GM21576 (cell line): ENCODE measurements at regions not wholly inside any gene's neighbourhood (a gene's known extent, or its start where the extent isn't known, plus 50 kb on each side); places are given as distances from the start of the nearest gene placed in this dataset.
A peak's percentile ranks its signal among the peaks of the same experiment; 100 is the strongest.

ENCODE experiments used
- ATAC-seq: cut with Tn5 transposase; IDR thresholded peaks from one replicate; pipeline ENCODE4 v1.9.1; 2021; ENCODE audit warnings: mild to moderate bottlenecking, moderate library complexity; ENCODE audit not compliant: unreplicated experiment

DNA sequence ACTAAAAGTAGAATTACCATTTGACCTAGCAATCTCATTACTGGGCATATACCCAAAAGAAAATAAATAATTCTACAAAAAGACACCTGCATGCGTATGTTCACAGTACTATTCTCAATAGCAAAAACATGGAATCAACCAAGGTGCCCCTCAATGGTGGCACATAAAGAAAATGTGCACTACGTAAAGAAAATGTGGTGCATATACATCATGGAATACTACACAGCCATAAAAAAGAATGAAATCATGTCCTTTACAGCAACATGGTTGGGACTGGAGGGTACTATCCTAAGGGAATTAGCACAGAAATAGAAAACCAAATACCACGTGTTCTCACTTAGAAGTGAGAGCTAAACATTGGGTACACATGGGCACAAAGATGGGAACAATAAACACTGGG lies 250.7 kb upstream of the TNP1 start:
- ATAC-seq: no peak

DNA sequence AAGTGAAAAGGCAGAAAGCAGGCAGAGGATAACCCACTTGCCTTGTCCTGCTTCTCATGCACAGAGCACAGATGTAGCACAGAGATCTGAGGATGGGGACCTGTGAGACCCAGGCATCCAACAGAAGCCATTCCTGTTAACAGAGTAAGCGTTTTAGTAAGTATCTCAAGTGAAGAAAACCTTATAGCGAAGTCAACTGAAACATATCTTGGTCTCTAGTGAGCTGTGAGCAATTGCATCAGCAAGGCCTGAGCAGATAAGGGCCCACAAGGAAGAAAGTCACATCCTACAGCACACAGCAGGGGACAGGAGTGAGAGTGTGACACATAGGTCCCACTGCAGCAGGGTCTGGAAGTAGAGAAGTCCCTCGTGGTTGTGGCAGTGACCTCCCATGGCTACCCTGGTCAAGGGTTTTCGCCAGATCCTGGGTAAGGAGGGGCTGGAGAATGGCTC lies 248.7 kb upstream of the TNP1 start:
- no peak for ATAC-seq

DNA sequence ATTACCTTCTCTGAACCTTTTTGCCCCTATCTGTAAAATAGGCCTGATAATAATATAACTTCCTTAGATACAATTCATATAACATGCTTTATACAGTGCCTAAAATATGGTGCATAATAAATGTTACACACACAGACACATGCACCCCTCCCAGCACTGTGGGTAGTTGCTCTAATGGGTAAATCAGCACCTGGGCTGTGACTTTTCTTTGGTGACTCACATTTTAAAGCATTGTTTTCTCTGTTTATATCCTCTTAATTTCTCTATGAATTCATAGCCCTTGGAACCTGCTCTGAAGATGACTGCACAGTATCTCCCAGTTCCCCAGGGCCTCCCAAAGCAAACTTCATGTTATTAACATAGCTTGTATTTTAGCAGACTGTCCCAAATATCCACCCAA lies 248.2 kb upstream of the TNP1 start:
- ATAC-seq: no peak

DNA sequence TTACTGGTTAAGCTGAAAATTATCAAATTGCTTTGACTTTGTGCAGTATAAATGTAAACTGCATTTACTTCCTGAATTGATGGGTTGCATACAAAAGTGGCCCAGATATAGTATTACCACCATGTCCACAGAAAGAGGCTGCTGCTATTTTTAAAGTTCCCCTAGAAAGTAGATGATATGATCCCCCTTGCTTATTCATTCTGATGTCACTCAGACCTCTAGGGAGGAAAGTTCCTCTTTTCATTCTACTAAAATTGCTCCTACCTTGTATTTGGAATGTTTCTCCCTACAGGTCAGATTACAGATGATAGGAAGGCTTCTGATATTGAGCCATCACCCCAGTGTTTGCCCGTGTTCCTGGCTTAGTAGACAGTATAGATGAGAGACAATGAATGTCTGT lies 247.6 kb upstream of the TNP1 start:
- no peak for ATAC-seq

DNA sequence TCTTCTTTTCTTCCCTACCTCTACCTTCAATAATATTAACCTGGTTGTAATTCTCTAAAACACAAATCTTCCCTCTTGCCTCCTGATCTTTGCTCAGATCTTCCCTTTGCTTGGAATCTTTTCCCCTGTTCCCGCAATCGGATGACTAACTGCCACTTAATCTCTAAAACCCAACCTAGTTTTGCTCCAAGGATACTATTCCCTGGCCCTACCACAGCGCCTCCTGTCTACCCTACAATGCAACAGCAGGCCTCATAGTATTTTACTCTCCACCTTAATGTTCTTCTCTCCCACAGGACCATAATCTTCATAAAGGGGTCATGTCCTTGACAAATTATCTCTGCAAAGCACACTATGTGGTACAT lies 246.8 kb upstream of the TNP1 start:
- ATAC-seq: no peak

DNA sequence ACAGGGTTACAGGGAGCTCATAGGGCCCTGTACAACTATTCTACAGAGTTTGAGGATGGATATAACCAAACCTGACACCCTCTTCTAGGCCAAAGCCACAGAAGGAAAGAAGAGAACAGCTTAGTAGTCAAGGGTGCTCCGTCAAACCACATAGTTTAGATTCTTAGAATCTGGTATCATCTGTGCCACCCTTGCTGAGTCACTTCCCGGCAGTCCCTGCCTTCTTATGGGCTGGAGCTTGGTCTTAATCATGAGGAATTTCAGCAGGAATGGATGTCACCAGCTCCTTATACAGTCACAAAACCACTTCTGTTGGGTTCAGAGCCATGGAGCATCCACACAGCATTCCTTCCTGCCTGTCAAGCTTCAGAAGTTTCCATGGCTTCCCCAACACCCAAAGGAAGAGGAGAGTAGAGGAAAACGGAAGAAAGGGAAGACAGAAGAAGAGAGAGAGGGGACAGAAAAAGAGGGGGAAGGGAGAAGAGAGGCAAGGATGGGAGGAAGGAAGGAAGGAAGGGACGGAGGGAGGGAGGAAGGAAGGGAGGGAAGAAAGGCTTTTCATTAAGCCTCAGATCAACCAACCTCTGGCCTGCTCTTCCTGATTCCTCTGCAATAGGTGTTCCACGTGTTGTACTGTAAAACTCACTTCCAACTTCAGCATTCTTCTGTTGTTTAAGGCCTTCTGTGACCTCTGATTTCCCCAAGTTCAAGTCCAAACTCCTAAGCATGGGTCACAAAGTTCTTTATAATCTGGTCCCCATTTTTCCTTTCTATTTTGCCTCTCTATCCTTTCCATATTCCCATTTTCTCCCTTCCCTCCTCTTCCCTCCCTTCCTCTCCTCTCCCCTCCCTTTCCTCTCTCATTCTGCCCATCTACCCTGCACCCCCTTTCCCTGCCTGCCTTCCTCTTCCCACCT lies 246.1 kb upstream of the TNP1 start:
- ATAC-seq: no peak

DNA sequence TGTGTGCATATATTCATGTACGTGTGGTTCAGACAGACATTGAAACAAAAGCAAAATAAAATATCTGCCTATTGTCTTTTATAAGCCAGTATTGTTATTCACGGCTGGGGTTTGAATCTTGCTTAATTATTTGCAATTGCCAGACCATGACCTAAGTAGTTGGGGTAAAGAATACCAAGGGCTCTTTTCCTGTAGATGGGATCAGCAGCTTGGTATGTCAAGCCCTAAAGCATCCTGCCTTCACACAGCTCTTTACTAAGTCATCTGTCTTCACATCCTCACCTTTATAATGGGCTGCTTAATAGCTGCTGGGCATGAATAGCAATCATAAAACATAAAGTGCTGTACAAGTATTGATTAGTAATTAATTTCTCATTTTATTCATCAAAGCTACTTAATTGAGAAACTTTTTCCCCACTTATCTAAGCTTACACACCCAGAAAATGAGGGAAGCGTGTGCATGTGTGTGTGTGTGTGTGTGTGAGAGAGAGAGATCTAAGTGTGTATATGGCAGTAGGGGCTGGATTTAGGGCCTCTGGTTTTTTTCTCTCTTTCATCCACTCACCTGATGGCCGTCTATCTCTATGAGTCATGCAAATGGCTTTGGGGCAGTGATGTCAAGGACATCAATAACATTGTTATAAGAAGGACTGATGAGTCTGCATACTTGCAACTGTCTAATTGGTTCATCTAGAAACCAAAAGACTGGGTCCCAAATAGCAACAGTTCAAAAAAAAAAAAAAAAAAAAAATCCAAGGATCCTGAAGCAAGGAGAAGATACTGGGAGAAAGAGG lies 244.1 kb upstream of the TNP1 start:
- no peak for ATAC-seq

DNA sequence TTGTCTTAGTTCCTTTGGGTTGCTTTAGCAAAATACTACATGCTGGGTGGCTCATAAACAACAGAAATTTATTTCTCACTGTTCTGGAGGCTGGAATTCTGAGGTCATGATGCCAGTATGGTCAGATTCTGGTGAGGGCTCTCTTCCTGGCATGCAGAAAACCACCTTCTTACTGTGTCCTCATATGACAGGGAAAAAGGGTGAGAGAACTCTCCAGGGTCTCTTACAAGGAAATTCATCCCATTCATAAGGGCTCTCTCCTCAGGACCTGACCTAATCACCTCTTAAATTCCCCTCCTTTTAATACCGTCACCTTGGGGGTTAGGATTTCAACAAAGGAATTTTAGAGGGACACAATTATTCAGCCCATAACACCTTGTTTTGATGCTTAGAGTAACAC lies 243.1 kb upstream of the TNP1 start:
- no peak for ATAC-seq

DNA sequence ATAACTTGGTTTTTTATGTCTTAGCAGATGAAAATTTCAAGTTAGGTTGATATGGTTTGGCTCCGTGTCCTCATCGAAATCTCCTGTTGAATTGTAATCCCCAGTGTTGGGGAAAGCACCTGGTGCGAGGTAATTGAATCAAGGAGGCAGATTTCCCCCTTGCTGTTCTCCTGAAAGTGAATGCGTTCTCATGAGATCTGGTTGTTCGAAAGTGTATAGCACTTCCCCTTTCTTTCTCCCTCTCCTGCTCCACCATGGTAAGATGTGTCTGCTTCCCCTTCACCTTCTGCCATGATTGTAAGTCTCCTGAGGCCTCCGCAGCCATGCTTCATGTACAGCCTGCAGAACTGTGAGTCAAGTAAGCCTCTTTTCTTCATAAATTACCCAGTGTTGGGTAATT lies 242.1 kb upstream of the TNP1 start:
- ATAC-seq: no peak

DNA sequence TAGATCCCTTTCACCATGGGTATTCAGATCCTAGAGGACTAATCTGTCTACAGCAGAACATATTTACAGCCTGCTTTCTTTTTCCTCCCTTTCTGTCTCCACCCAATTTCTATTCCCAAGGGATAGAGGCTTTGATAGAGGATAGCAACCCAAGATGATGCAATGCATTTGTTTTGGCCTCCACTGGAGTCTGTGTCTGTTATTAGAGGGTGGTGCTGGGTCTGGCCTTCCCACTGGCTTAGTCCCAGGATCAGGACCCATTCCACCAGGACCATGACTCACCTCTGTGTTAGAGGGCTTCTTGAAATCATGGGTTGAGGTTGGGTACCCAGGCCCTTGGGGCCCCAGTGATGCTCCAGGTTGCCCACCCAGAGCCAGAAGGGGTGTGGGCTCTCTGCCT lies 239.7 kb upstream of the TNP1 start:
- no peak for ATAC-seq

DNA sequence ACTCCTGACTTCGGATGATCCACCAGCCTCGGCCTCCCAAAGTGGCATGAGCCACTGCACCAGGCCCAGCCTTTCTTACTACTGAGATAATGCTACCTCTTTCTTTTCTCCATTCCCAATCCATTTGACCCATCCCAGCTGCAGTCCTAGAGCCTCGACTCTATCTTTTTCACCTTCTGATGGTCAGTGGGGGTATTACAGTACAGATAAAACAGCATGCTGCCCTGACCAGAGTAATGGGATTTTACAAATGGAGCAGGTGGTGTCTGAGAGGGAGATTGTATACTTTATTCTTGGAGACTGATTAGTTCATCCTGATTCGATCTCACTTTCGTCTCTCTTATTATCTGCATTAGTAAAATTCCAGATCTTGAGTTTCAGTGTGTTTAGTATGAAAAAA lies 238.6 kb upstream of the TNP1 start:
- no peak for ATAC-seq

DNA sequence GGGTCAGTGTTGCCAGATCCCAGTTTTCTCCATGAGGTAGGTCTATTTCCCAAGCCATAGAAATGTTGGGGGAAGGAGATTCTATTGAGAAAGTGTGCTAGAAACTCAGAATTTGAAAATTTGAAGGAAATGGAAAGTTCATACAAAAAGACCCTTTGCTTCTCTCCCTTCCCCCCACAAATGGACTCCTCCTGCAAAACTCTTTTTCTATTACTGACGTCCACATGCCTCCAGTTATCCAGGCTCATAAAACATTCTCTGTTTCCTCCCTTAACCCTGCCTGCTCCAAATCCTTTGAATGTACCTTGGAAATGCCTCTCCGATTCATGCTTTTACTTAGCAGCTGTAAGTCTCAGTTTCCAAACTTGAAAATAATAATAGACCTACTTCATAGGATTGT lies 237.5 kb upstream of the TNP1 start:
- ATAC-seq: no peak

DNA sequence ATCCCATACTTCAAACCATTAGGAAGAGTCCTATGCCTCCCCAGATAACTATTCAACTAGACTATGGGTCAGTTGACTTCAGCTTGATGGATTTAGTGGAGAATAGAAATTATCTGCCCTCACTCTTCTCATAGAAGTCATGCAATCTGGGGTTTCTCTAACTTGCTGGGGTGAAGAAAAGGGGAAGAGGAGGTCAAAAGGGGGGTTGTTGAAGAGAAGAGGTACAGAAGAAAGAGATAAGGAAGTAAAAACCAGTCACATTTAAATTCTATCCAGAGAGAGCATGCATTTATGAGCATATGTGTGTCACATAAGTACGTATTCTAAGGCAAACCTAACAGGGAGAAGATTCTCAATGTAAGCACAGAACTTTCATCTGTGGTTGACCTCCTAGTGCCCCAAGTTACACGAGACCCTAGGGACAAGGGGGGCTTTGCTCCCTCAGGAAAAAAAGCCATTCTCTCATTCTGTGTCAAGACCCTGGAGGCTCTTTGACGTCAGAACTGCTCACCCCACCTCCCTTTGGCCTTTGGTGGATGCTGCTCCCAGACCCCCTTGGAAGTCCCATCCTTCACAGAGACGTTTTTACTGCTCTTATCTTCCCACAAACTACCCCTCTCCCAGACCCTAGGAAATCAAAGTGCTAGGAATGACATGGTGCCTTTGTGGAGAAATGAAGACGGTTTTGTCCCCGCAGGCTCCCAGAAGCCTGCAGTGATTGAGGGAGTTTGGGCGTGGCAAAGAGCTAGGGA lies 236.8 kb upstream of the TNP1 start:
- no peak for ATAC-seq

DNA sequence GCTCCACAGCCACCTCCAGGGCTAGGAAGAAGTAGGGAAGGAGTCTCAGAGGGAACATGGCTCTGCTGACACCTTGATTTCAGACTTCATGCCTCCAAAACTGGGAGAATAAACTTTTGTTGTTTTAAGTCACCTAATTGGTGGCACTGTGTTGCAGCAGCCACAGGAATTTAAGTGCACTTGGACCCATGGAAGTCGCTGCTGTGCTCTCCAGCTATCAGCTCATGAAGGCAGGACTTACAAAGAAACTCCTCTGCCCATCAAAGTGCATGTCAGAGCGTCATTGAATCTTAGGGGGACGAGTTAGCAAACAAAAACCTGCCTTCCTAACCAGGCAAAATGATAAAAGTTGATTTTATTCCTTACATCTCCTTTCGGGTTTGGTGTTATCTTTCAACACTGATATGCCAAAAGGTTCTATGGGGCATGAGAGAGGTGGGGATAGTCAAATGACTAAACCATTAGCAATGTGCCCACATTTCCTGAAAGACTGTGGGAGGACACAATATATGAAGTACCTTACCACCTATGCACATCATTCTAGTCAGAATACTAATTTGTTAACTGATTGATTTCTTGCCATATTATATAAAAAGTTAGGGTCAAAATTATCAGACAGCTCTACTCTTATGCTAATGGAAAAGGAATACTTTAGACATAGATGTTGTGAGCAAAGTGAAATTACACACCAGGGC lies 235.8 kb upstream of the TNP1 start:
- ATAC-seq: no peak

DNA sequence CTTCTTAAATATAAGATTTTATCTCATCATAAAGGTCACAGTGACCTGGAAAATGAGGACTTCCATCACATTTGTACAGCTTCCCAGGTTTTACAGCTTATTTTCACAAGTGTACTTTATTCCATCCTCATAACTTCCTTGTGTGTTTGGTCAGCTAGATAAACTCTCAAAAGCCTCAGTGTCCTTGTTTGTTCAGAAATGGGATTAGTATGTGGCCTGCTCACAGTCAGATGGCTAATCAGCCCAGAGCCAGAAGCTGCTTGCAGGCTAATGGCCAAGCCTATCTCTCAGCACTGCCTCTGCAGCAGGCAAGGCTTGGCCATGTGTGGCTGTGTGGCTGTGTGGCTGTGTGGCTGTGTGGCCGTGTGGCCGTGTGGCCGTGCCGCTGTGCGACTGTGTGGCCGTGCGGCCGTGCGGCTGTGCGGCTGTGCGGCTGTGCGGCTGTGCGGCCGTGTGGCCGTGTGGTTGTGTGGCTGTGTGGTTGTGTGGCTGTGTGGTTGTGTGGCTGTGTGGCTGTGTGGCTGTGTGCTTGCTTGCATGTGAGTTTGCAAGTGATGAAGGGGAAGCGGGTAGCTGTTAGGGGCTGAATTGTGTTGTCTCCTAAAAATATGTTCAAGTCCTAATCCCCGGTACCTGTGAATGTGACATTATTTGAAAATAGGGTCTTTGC lies 233.0 kb upstream of the TNP1 start:
- ATAC-seq: no peak

DNA sequence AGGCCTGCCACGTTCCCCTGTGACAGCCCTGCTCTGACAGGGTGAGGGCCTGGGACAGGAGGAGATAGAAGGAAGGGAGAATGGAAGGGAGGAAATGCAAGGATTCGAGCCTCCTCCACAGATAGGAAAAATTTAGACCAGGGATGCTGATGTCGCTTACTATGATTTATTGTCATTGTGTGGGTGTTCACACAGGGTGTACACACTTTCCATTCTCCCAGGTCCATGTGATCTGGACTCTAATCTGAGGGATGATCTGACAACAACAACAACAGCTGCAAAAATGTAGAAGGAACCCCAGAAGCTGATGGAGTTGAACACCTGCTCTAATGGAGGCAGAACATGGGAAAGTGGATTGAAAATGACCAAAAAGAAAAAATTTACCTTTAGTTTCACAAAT lies 231.7 kb upstream of the TNP1 start:
- ATAC-seq: no peak

DNA sequence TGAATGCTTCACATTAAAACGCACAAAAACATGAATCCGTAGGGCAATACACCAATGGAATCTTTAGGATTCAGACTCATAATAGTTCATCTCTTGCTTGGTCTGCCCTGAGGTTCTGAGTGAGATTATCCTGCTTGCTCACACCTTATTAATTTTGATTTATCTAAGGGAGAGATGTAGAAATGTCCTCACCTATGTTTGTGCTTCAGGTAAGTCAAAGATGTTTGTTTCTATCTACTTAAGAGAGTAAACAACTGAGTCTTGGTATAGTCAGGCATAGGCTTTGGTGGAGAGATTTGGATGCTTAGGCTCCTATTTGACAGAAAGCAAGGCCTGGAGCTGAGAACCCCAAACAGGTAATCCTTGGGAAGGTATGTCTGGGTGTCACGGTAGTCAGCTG lies 231.0 kb upstream of the TNP1 start:
- no peak for ATAC-seq

DNA sequence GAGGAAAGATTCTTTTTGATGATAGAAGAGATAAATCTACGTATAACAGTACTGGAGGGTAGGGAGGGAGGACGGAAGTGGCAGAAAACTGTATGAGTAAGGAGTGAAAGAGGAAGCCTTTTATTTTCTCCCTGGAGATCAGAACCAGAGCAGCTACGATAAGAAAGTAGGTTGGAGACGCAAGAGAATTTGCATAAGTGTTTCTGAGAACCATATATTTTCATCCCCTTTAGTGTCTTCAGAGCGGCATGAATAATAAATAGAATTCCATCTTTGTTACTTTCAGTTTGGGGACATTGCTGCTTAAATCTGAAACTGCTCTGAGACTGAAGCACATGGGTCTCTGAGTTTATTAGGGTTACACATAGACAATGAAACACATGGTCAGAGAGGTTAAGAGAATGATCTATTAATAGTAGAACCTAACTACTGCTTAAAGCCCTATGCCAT lies 230.2 kb upstream of the TNP1 start:
- peak; percentile 84 for ATAC-seq

DNA sequence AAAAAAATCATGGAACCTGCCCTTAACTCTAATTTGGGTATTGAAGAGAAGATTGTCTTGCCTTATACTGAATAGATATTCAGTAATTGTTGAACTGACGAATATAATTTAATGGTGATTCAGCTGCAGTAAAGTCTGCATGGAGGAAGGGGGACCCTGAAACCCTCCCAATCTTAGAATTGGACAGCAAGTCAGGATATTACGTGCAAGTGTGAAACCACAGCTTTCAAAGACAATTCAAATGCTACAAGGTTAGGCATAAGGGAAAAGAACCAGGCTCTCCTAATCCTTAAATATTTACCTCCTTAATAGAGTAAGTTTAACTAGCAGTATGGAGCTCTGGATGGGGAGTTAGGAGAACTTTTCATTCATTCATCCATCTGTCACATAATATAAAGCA lies 226.9 kb upstream of the TNP1 start:
- ATAC-seq: no peak

DNA sequence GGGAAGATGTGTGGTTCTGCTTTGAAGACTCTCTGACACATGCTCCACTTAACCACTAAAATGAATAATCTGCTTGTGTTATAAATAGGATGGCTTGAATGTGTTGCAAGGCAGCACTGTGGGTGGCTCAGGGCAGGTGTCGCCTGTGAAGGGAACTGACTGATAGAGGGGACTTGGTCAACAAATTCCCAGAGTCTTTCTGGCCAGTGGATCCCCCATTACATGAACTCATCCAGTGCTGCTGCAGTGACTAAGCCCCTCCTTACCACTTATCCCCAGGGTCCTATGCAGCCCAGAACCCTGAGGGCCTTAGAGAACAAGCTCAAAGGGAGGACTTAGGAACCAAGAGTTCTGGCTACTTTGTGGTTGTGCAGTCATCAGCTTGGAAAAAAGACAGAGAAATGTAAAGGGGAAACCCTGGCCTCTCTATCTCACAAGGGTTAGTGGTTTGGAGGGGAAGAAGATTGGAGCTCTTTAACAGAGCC lies 226.2 kb upstream of the TNP1 start:
- peak; percentile 41 for ATAC-seq
